Osteoblast (primary cell): ENCODE measurements at regions not wholly inside any gene's neighbourhood (a gene's known extent, or its start where the extent isn't known, plus 50 kb on each side); places are given as distances from the start of the nearest gene placed in this dataset.

Experiments used
- DNase-seq: peaks from one replicate; pipeline ENCODE4 v3.0.0; 2011; ENCODE audit warnings: low spot score, mixed read lengths; ENCODE audit not compliant: insufficient read length; ENCODE audit errors: missing footprints
- H2AFZ ChIP-seq: 2 replicates; pipeline ENCODE4 v1.6.0; 2011; ENCODE audit warnings: mild to moderate bottlenecking, low read length
- H3K27ac ChIP-seq: 2 replicates; pipeline ENCODE4 v1.5.1; 2011; ENCODE audit warnings: mild to moderate bottlenecking, low read depth, low read length, moderate library complexity
- H3K27me3 ChIP-seq: 2 replicates; pipeline ENCODE4 v1.6.0; 2012; ENCODE audit warnings: mild to moderate bottlenecking, control low read depth, inconsistent platforms, low read length, moderate library complexity; ENCODE audit not compliant: insufficient read depth
- H3K36me3 ChIP-seq: 2 replicates; pipeline ENCODE4 v1.5.1; 2011; ENCODE audit warnings: mild to moderate bottlenecking, low read length, control low read depth, moderate library complexity; ENCODE audit not compliant: insufficient read depth
- H3K4me1 ChIP-seq: 2 replicates; pipeline ENCODE4 v1.5.1; 2011; ENCODE audit warnings: mild to moderate bottlenecking, low read length, control low read depth, moderate library complexity; ENCODE audit not compliant: insufficient read depth
- H3K4me2 ChIP-seq: 2 replicates; pipeline ENCODE4 v1.6.0; 2011; ENCODE audit warnings: mild to moderate bottlenecking, low read length; ENCODE audit not compliant: insufficient read depth
- H3K4me3 ChIP-seq: fragments of 200-600 bp; sonication (generic); 3 replicates; pipeline ENCODE4 v1.5.1; 2012; ENCODE audit warnings: mild to moderate bottlenecking, low read length, inconsistent platforms; ENCODE audit not compliant: insufficient read depth
- H3K79me2 ChIP-seq: 2 replicates; pipeline ENCODE4 v1.6.0; 2012; ENCODE audit warnings: mild to moderate bottlenecking, low read length, control low read depth, inconsistent platforms; ENCODE audit not compliant: insufficient read depth
- H3K9me3 ChIP-seq: 2 replicates; pipeline ENCODE4 v1.5.1; 2011; ENCODE audit warnings: low read depth, low read length, control low read depth
- H4K20me1 ChIP-seq: 2 replicates; pipeline ENCODE4 v1.6.0; 2012; ENCODE audit warnings: mild to moderate bottlenecking, low read length, control low read depth; ENCODE audit not compliant: insufficient read depth
- TF ChIP-seq, protein P1 (sequence below): IDR thresholded peaks from 2 replicates; pipeline ENCODE4 v1.5.1; 2011; ENCODE audit warnings: mild to moderate bottlenecking, low read depth, low read length, moderate library complexity; ENCODE audit errors: extremely low read depth

DNA sequence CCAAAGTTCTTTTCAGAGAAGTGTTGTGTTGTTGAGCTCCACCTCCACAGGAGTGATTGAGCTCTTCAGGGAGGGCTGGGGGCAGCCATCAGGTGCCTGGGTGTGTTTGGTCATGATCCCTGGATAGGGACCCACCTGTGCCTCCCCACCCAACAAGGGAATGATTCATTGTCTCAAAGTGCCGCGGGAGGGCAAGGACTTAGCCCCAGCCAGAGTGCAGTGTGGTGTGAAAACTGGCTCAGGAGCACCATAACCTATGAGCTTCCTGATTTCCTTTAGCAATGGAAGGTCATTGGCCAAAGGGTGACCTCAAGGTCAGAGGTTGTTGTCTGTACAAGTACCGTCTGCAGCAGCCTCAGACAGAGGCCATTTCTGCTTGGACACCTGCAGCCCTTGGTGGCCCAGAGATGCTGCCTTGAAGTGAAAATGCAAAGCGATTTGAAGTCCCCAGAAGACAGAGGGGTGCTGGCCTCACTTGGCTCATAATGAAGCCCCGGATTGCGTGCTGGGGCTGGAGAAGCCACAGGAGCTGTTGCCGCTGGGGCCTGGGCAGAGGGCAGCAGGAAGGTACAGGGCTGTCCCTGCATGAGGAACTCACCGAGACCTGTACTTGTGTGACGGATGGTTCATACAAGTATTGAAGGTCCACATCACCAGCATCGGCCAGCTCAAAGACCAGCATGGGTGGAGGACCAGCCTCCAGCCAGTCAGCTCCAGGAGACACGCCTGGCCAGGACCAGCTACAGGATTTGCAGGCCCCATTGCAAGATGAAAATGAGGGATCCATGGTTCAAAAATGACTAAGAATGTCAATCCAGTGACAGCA lies 100.6 kb upstream of the DUSP22 start:
- TF ChIP-seq, protein P1, sequence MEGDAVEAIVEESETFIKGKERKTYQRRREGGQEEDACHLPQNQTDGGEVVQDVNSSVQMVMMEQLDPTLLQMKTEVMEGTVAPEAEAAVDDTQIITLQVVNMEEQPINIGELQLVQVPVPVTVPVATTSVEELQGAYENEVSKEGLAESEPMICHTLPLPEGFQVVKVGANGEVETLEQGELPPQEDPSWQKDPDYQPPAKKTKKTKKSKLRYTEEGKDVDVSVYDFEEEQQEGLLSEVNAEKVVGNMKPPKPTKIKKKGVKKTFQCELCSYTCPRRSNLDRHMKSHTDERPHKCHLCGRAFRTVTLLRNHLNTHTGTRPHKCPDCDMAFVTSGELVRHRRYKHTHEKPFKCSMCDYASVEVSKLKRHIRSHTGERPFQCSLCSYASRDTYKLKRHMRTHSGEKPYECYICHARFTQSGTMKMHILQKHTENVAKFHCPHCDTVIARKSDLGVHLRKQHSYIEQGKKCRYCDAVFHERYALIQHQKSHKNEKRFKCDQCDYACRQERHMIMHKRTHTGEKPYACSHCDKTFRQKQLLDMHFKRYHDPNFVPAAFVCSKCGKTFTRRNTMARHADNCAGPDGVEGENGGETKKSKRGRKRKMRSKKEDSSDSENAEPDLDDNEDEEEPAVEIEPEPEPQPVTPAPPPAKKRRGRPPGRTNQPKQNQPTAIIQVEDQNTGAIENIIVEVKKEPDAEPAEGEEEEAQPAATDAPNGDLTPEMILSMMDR: no peak
- no peak for DNase-seq
- H3K27ac ChIP-seq: no peak overlapping the region
- no peaks in the 10 kb centered on the region for H3K79me2 ChIP-seq
- no peaks in the 10 kb centered on the region for H3K27me3 ChIP-seq
- H3K9me3 ChIP-seq: no peaks in the 10 kb centered on the region
- no peaks in the 10 kb centered on the region for H3K36me3 ChIP-seq
- H2AFZ ChIP-seq: no peak overlapping the region
- no peak overlapping the region for H3K4me3 ChIP-seq
- H4K20me1 ChIP-seq: no peaks in the 10 kb centered on the region
- H3K4me1 ChIP-seq: no peaks in the 10 kb centered on the region
- H3K4me2 ChIP-seq: no peak overlapping the region

DNA sequence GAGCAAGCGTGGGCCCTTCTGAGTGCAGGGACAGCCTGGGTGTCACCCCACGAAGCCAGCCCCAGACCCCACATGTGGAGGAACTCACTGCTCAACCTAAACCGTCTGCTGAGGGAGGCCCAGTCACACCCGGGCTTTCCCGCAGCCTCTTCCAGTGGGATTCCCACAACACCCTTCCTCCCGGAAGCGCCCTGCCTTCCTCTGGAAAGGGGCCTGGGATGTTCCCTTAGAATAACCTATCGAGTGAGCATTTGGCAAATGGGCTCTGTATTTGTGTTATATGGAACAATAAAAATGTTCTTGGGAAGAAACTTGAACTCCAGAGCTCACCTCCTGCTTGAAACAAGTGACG lies 100.0 kb upstream of the DUSP22 start:
- H3K4me1 ChIP-seq: no peaks in the 10 kb centered on the region
- no peak overlapping the region for H2AFZ ChIP-seq
- H4K20me1 ChIP-seq: no peaks in the 10 kb centered on the region
- H3K9me3 ChIP-seq: no peaks in the 10 kb centered on the region
- H3K27me3 ChIP-seq: no peaks in the 10 kb centered on the region
- H3K36me3 ChIP-seq: no peaks in the 10 kb centered on the region
- no peaks in the 10 kb centered on the region for H3K79me2 ChIP-seq
- no peak overlapping the region for H3K4me3 ChIP-seq
- no peak overlapping the region for H3K27ac ChIP-seq
- DNase-seq: no peak
- no peak overlapping the region for H3K4me2 ChIP-seq
- TF ChIP-seq, protein P1: no peak

DNA sequence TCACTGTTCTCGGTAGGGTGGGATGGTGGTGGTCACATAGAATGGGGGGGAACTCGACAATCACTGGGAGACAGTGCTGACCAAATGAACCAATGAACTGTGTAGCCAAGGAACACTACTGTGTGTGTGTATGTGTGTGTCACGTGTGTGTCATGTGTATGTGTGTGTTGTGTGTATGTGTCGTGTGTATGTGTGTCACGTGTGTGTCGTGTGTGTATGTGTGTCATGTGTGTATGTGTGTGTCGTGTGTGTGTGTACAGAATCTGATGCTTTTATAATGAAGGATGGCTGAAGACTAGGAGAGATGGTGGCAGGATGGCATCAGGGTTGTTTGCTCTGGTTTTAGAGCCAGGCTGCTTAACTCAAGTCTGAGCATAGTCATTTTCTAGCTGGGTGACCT lies 99.1 kb upstream of the DUSP22 start:
- Histone ChIP-seq H3K27me3 (no peaks in the 10 kb centered on the region), H3K4me3 (no peak overlapping the region), H3K9me3 (no peaks in the 10 kb centered on the region), H3K4me1 (no peaks in the 10 kb centered on the region), H4K20me1 (no peaks in the 10 kb centered on the region), H3K4me2 (no peak overlapping the region), H3K36me3 (no peaks in the 10 kb centered on the region), H3K79me2 (no peaks in the 10 kb centered on the region), H3K27ac (no peak overlapping the region), H2AFZ (no peak overlapping the region)
- no peak for DNase-seq
- TF ChIP-seq, protein P1: no peak

DNA sequence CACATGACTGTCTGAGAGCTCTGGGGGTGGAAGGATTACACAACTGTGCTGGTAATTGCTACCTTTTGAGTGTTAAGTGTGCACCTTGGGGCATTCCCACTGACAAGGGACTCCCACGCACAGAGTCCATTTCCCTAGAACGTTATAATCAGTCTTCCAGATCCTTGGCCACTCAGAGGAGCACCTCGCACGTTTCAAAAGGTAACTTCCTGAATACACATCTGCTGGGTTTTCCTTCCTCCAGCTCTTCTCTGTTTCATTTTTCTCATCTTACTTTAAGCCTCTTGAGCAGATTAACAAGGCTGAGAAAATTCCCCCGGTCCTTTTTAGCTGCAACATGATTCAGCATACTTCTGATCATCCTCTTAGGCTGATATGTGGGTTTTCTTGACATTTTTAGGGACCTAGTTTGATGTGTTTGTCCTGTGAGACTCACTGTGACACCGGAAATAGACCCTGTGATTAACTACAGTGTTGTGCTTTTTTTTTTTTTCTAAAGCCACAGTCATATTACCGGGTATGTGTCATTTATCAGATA lies 98.4 kb upstream of the DUSP22 start:
- no peaks in the 10 kb centered on the region for H3K79me2 ChIP-seq
- no peaks in the 10 kb centered on the region for H4K20me1 ChIP-seq
- no peak for DNase-seq
- H3K4me2 ChIP-seq: no peak overlapping the region
- no peaks in the 10 kb centered on the region for H3K4me1 ChIP-seq
- H3K27me3 ChIP-seq: no peaks in the 10 kb centered on the region
- no peak overlapping the region for H3K27ac ChIP-seq
- H3K4me3 ChIP-seq: no peak overlapping the region
- H3K9me3 ChIP-seq: no peaks in the 10 kb centered on the region
- no peak overlapping the region for H2AFZ ChIP-seq
- TF ChIP-seq, protein P1: no peak
- no peaks in the 10 kb centered on the region for H3K36me3 ChIP-seq
